Sigmoid colon (tissue), 3 donors: ENCODE measurements at regions not wholly inside any gene's neighbourhood (a gene's known extent, or its start where the extent isn't known, plus 50 kb on each side); places are given as distances from the start of the nearest gene placed in this dataset.

Experiments
- POLR2A ChIP-seq, 2 donors: fragments of 450-650 bp; IDR thresholded peaks; one replicate each; pipeline ENCODE4 v1.6.1; 2016; ENCODE audit warnings: antibody characterized with exemption in 2 of 2, mild to moderate bottlenecking in 2 of 2, moderate library complexity in 2 of 2
- TF ChIP-seq, protein P1 (sequence below), 4 experiments: fragments of 450-650 bp in 3 of 4; fragments of 200-600 bp in 1 of 4; IDR thresholded peaks; one replicate each; pipeline ENCODE4 v1.5.1; 2016 to 2019; ENCODE audit warnings: antibody characterized with exemption in 4 of 4, mild to moderate bottlenecking in 3 of 4, moderate library complexity in 2 of 4

DNA sequence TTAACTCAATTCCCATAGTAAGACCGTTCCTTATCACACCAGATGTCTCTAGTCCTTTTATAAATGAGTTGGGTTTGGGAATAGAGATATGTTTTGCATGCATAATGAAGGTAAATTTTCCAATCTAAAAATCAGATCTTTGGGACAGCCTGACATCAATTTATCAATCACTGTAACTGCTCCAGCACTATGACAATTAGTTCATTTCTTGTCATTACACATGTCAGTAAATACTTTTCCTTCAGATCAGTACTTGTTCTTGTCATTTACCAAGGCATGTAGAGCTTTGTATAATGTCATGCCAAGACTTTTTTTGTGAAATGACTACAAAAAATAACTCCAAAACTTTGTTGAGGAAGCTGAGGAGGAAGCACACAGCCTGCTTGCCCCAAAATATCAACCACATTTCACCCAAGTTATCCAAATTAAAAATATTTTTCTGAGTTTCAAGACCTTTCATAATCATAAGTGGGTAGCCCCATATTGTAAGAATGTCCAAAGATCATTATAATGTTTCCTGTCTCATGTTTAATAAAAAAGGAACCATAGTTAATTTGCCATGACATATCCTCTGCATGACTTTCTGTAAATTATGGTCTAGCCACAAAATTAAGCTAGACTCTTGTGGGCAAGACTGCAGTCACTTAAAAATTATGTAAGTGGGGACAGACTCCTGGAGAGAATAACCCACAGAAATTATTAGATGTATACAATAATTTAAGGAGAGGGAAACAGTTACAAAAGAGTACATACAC is 586.8 kb downstream of the TBC1D4 start:
- TF ChIP-seq, protein P1, sequence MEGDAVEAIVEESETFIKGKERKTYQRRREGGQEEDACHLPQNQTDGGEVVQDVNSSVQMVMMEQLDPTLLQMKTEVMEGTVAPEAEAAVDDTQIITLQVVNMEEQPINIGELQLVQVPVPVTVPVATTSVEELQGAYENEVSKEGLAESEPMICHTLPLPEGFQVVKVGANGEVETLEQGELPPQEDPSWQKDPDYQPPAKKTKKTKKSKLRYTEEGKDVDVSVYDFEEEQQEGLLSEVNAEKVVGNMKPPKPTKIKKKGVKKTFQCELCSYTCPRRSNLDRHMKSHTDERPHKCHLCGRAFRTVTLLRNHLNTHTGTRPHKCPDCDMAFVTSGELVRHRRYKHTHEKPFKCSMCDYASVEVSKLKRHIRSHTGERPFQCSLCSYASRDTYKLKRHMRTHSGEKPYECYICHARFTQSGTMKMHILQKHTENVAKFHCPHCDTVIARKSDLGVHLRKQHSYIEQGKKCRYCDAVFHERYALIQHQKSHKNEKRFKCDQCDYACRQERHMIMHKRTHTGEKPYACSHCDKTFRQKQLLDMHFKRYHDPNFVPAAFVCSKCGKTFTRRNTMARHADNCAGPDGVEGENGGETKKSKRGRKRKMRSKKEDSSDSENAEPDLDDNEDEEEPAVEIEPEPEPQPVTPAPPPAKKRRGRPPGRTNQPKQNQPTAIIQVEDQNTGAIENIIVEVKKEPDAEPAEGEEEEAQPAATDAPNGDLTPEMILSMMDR (IDR thresholded peaks at IDR 0.05): no peak
- TF ChIP-seq POLR2A (IDR thresholded peaks at IDR 0.05): no peak
